ENCODE measurements at regions not wholly inside any gene's neighbourhood (a gene's known extent, or its start where the extent isn't known, plus 50 kb on each side); places are given as distances from the start of the nearest gene placed in this dataset.

DNA sequence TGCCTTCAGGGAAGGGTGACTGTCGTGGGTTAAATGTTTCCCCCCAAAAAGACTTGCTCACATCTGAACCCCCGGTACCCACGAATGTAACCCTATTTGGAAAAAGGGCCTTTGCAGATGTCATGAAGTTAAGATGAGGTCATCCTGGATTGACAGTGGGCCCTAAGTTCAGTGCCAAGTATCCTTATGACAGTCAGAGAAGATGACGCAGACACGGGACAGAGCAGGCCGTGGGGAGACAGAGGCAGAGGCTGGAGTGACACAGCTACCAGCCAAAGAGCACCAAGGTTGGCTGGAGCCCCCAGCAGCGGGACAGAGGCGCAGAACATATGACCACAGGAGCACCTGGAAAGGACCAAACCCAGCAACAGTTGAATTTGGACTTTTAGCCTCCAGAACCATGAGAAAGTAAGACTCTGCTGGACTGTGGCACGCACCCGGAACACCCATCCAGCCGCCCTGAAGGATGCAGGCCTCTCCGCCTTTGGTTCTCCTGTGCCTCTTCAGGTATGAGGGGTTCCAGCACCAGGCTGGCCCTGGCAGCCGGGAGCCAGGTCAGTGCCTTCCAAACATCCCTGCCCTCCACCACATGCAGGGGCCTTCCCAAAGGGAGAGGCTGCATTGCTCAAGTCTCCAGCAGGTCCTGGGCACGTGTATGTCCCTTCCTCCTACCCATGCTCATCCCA, 104.0 kb downstream of the FOXL1 start:
- no peak for DNase-seq (ENCODE audit: low spot score)

DNA sequence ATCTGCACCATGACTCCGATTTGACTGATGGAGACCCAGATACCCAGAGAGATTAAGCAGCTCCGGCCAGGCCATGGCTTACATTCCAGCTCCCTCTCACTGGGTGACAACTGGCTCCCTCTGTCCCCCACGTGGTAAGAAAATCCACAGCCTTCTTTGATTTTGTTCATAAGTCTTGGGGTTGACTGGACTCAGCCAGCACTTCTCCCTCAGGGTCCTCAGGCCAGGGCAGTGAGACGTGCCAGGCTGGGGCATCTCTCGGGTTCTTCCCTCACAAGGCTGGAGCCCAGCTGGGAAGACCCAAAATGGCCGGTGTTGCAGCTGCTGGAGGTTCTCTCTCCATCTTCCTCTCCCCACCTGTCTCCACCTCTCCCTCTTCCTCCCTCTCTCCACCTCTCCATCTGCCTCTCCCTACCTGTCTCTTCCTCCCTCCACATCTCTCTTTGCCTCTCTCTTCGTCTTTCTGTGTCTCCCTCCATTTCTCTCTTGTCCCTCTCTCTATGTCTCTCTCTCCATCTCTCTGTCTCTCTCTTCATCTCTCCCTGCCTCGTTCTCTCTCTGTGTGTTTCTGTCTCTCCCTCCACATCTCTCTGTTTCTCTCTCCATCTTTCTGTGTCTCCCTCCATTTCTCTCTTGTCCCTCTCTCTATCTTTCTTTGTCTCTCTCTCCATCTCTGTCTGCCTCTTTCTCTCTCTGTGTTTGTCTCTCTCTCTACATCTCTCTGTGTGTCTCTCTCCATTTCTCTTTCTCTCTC, 105.3 kb downstream of the FOXL1 start:
- no peak for DNase-seq (ENCODE audit: low spot score)

DNA sequence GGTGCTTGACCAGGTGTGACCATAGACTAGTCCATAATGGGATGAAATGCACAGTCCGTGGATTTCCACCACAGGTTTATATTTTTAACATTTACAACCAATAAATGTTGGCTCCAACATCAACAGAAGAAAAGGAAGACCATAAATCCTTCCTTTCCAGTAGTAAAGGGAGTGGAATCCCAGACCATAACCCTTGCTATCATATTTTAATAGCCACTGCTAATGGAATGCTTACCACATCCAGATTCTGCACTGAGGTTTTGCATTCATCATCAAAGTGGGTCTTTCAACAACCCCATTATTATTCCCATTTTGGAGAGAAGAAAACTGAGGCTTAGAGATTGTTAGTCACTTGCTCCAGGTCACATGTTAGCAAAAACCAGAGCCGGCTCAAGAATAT, 106.7 kb downstream of the FOXL1 start:
- no peak for DNase-seq (ENCODE audit: low spot score)

DNA sequence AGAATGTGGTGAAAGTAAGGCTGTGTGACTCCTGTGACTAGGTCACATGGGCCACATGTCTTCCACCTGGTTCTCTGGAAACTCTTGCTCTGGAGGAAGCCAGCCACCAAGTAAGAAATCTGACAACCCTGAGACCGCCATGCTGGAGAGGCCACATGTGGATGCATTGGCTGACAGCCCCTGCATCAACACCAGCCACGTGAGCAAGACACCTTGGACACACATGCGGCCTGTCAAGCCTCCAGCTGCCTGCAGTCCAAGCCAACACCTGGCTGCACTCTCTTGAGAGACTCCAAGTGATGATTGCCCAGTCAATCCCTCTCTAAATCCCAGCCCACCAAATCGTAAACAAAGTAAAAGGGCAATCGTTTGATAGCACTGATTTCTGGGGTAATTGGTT, 112.6 kb downstream of the FOXL1 start:
- no peak for DNase-seq (ENCODE audit: low spot score)

DNA sequence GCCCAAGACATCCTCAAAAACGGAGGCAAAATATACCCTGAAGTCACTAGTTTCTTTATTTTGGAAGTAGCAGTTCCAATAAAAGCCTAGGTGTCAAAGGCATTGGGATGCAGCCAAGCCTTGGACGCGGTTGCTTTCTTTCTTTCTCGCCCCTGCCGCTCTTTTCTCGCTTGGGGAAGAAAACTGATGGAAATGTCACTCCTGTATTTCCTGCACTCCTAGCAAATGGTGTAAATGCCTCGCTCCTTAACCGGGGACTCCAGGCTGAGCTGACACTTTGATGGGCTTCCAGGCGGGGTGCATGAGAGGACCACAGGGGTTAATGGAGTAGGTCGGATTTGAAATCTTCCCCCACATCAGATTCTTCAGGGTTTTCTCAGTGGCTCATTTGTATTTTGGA, 114.1 kb downstream of the FOXL1 start:
- DNase-seq (ENCODE audit: low spot score), result no peak

DNA sequence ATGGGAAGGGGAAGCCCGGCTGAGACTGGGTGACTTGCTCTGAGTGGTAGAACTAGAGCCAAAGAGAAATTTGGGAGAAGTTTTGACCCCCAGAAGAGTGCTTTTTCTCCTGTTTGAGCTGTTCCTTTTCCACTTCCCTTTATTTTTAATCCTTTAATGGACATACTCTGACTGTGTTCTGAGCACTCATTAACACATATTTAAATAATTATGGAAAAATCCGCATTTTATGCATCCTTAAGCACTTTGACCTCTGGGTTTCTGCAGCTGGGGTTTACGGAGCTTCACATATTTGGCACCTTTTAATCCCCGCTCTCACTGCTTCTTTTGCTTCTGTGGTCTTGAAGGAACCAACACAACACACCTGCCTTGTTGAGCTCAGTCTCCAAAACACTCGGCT, 114.7 kb downstream of the FOXL1 start:
- no peak for DNase-seq (ENCODE audit: low spot score)

DNA sequence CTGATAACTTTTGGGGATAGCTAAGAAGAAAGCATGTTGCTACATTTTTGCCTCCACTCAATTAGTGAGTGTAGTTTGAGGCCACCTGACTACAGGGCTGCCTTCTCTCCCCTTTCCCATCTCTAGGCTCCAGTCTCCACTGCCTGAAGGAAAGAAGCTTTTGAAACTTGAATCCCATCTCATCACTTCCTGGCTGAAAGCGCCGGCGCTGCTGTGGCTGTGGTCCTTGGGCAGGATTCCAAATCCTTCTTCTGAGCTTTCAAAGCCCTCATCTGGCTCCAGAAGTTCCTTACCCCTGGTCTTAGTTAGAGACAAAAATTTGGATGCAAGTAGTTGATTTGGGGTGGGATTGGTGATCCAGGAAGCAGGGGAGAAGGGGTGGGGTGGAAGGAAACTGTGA, 119.4 kb downstream of the FOXL1 start:
- DNase-seq (ENCODE audit: low spot score), result peak; percentile 53

DNA sequence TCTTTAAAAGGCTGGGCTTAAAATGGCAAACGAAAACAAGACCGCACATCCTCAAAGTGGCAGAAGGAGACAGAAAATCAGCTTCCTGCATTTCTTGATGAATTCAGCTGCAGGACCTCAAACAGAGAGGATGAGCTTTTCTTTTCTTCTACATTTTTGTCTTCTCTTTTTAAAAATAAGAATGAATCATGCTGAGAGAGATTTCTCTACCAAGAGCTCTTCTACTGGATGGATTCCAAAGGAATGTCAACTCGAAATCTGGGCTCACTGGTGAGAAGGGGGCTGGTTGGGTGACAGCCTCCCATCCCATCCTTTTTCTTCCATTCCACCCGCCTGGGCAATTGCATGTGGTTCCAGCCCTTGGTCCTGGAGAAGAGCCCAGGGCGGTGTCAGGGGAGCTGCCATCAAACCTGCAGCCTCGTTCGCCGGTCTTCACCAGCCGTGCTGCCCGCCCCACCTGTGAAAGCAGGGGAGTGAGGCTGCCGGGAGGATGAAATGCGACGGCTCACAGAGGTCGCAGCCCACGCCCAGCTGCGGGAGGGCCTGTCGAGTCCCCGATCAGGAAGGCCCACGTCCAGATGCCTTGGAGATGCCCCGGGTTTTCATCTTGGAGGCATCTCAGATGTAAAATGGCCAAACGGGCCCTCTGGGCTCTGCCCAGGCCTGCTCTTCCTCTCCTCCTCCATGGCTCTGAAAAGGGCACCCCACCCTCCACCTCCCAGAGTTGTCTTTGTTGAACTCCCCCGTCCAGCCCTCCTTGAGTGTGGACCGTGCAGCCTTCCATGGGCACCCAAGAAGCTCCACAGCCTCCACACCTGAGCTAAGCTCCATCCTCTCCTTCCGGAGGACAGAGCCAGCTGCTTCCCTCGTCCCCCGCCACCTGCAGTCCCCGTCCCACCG, 121.9 kb downstream of the FOXL1 start:
- DNase-seq (ENCODE audit: low spot score), result no peak

DNA sequence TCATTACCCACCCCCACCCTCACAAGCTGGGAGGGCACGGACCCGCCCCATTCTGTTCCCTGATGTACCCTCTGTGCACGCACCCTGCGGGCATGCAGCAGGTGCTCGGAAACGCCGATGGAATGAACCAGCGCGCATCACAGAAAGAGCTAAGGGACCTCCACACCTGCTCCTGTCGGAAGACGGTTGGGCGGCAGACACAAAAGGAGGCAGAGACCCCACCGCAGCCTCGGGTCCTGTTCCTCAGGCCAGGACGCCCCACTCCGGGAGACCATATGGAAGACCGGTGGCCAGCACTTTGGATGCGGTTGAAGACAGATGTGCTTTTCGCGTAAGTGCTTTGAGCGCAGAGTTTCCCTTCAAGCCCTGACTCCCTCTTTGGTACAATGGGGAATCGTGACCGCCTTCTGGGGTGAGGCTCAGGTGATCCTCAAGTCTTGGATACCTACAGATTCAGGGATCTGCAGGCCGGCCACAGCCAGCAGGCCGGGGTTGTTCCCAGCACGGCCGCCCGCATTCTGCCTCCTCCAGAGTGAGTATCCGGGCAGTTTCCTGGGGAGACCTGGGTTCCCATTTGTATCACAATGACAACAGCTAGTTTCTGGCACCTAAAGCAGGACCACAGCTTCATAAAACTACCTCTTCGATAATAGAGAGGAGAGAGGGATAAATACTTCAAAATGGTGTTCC, 123.1 kb downstream of the FOXL1 start:
- no peak for DNase-seq (ENCODE audit: low spot score)

DNA sequence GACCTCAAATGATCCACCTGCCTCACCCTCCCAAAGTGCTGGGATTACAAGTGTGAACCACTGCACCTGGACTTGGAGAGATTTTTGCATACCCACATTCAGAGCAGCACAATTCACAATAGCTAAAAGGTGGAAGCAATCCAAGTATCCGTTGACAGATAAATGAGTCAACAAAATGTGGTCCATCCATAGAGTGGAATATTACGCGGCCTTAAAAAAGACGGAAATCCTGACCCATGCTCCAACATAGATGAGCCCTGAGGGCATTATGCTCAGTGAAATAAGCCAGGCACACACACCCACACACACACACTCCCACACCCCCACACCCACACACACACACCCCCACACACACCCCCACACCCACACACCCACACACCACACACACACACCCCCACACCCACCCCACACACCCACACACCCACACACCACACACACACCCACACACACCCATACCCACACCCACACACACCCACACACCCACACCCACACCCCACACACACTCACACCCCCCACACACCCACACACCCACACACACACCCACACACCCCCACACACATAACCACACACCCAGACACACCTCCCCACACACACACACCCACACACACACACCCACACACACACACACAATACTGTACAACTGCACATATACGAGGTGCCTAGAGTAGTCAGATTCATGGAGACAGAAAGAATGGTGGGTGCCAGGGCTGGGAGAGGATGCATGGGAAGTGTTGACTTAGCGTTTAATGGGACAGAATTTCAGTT, 124.7 kb downstream of the FOXL1 start:
- no peak for DNase-seq (ENCODE audit: low spot score)

DNA sequence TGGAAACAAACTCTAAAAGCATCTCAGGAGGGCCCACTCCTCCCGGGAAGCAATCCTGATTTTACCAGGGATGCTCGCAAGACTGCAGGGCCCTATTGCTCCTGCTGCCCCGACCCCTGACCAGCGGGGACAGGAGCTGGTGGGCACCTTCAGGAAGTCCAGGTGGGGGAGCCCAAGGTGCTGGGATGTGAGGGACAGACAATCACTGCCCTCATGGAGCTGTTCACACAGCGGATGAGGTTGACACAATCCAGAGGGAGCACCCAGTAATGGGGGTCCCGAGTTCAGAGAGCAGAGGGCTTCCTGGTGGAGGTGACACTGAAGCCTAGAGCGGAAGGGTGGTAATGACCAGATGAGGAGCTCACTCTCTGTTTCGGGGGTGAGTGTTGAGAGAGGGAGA, 126.2 kb downstream of the FOXL1 start:
- DNase-seq (ENCODE audit: low spot score), result no peak

DNA sequence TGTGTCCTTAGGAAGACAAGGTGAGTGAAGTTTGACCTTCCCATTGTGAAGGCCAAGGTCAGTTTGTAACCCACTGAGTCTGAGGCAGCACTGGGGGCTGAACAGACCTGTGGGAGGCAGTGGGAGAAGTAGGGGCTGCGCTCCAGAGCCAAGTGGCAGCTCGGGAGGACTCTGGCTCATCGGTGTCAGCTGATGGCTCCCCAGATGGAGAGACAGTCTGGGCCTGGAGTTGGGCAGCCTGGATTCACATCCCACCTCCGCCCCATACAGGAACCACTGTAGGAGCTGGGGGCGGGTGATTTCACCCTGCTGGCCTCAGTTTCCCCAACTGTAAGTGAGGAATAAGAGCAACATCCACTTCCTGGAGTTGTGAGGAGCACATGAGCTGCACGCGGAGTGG, 128.4 kb downstream of the FOXL1 start:
- no peak for DNase-seq (ENCODE audit: low spot score)

DNA sequence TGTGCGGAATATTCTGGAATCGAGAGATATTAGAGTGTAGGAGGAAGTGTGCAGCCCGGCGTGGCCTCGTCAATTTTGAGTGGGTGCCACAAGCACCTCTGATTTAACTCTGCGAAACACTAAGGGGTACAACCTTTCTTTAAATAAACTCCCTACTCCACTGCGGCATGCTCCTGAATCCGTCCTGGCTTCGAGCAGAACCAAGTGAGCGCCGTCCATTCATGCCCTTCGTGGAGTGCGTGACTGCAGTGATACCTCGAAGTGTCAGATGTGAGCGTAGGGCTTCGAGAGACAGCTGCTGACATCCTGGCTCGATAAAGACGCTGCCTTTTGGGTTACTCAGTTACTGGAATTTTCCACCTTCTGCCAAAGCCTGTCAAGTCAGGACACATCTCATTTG, 128.8 kb downstream of the FOXL1 start:
- no peak for DNase-seq (ENCODE audit: low spot score)

DNA sequence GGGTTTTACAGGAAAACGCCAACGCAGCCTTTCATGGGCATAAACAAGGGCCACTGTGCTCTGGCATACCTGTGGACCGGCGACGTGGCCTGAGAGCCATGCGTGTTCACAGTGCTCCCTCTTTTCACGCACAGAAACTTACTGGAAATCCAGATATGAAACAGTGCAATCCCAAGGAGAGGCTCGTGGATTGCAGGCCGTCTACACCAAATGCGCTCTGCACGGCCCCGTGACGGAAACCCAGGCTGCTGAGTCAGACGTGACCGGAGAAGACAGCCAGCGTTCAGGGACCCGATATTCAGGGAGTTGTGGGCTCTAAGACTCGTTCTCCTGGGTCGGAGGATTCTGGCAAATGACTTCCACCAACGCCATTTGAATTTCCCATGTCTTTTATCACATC, 129.2 kb downstream of the FOXL1 start:
- no peak for DNase-seq (ENCODE audit: low spot score)

DNA sequence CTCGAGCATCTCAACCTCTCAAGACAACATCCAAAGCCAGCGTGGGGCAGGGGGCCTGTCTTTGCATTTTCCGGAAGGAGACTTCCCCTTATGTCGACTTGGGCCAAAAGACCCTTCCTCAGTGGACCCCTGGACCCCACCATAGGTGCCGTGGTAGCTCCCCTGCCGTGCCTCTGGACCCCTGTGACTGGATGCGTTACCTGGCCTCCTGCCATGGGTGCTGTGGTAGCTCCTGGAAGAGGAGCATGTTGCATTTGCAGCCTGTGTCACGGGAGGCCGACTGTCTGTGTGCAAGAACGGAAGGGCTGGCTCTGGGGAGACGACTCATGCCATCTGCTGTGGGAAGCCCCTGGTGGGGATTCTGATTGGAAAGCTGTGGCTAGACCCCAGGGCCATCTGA, 130.1 kb downstream of the FOXL1 start:
- no peak for DNase-seq (ENCODE audit: low spot score)

DNA sequence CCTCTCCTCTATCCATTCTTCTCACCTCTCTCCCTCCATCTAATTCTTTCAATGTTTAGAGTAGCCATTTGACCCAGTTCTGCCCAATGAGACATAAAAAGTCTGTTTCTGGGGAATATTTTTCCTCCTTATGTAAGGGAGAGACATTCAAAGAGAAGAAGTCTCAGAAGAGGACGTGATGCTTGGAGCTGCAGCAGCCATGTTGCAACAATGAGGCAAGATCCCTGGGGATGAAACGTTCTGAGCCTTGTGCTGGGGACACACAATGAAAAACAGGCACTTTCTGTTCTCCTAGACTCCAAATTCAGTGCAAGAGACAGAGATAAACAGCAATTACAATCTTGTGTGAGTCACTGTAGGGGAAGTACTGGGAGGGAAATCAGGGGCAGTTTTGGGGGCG, 130.8 kb downstream of the FOXL1 start:
- no peak for DNase-seq (ENCODE audit: low spot score)

DNA sequence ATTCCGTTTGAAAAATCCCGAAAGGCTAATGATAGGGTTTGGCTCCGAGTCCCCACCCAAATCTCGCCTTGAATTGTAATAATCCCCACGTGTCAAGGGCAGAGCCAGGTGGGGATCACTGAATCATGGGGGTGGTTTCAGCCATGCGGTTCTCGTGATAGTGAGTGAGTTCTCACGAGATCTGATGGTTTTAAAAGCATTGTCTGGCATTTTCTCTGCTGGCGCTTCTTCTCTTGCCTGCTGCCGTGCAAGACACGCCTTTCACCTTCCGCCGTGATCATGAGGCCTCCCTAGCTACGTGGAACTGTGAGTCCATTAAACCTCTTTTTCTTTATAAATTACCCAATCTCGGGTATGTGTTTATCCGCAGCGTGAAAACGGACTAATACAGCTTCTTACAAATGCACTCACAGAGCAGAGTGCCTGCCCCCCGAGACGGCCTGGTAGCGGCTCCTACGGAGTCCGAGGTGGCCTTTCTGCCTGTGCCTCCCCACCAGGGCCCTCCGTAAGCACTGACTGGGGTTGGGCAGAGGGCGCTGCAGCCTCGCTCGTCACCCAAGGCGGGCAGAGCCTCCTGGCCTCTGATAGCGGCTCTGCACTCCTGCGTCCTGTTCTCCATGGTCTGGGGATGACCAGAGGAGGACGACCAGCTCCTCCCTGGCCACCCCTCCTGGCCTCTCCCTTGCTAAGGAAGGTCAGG, 131.7 kb downstream of the FOXL1 start:
- DNase-seq (ENCODE audit: low spot score), result no peak

DNA sequence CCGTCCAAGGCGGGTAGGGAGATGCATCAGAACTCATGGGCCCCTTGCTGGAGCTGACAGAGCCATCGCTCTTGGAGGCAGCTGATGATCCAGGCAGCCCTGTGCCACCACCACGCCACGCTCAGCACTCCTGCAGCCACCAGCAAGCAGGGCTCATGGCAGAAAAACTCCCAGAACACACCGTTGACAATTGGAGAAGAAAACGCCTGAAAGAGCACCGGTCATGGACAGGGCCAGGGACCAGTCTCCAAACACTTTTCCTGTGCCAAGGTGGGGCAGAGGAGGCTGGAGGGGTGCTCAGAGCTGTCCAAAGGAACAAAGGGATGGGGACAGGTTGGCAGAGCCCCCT, 132.2 kb downstream of the FOXL1 start:
- no peak for DNase-seq (ENCODE audit: low spot score)

DNA sequence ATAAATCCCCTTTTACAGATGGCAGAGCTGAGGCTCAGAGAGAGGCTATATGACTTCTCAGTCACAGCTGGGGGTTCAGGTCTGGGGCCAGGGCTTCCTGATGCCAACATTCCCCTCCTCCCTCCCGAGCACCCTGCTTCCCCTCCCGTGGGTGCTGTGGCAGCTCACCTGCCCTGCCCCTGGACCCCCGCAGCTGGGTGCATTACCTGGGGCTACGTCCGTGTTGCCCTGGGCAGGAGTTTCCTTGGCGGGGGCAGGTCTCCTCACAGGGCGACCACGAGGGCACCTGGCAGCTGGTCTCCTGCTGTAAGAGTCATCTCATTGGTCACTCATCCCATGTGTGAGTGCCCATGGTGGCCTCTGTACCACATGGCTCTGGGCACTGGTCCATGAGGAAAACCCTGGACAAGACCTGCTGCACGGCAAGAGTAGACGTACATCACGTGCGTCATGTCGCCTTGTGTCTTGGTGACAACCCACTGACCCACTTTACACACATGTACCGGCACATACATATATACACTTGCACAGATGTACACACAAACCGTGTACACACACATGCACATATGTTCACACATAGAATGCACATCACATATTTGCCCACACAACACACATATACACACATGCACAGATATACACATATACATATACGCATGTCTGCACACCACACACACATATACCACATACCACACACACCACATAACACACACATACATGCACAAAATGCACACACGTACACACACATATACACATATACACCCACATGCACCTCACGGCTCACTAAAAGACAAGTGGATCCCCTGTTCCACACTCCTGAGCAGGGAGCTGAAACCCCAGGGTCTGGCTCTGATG, 134.0 kb downstream of the FOXL1 start:
- DNase-seq (ENCODE audit: low spot score), result no peak

All from H4 (cell line).